ENCODE measurements at regions not wholly inside any gene's neighbourhood (a gene's known extent, or its start where the extent isn't known, plus 50 kb on each side); places are given as distances from the start of the nearest gene placed in this dataset.

DNA sequence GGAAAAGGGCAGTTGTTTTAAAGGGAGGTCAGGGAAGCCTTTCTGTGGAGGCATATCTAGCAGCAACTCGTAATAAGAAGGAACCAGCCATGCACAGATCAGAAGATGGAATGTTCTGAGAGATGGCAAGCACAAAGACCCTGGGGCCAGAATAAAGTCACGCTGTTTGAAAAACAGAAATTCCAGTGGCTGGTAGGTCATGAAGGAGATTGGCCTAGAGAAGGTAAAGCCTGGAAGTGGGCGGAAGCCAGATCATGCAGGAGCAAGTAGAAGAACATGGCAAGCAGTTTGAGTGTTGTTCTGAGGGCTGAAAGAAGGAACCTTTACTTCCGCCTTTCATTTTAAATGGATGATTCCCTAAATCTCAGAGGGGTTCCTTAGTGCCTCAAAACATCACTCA, 208.1 kb upstream of the PPP2R3A start:
- TF ChIP-seq POLR2AphosphoS5 (IDR thresholded peaks at IDR 0.05) (no peak), POLR2A (IDR thresholded peaks at IDR 0.05) (no peak)
- TF ChIP-seq, protein P1, sequence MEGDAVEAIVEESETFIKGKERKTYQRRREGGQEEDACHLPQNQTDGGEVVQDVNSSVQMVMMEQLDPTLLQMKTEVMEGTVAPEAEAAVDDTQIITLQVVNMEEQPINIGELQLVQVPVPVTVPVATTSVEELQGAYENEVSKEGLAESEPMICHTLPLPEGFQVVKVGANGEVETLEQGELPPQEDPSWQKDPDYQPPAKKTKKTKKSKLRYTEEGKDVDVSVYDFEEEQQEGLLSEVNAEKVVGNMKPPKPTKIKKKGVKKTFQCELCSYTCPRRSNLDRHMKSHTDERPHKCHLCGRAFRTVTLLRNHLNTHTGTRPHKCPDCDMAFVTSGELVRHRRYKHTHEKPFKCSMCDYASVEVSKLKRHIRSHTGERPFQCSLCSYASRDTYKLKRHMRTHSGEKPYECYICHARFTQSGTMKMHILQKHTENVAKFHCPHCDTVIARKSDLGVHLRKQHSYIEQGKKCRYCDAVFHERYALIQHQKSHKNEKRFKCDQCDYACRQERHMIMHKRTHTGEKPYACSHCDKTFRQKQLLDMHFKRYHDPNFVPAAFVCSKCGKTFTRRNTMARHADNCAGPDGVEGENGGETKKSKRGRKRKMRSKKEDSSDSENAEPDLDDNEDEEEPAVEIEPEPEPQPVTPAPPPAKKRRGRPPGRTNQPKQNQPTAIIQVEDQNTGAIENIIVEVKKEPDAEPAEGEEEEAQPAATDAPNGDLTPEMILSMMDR (IDR thresholded peaks at IDR 0.05 in 8 of 11, conservative IDR thresholded peaks at IDR 0.05 in 3 of 11): no peak

Data from spleen (tissue), 7 donors.